Activated T-cell treated with anti-CD3 and anti-CD28 coated beads for 48 hours (primary cell): ENCODE measurements at regions not wholly inside any gene's neighbourhood (a gene's known extent, or its start where the extent isn't known, plus 50 kb on each side); places are given as distances from the start of the nearest gene placed in this dataset.

Experiments
- DNase-seq: peaks from one replicate; pipeline ENCODE4 v3.0.0-alpha.2; 2020; ENCODE audit warnings: low read depth

DNA sequence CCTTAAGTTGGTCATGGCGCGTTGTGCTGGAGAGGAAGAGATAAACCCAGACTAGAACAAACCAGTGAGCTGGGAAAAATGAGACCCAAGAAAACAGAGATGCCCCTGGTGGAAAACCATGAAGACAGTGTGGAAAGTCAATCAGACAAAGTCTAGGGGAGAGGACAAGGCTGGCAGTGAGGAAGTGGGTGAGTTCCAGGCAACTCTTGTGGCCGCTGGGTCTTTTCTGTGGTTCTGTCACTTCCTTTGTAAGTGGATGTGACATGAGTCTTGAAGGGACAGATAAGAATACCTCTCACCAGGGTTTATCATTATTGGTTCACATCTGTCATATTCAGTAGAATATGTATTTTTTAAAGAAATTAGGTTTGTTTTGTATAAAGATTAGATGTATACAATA, 738.4 kb downstream of the DHX35 start:
- no peak for DNase-seq

DNA sequence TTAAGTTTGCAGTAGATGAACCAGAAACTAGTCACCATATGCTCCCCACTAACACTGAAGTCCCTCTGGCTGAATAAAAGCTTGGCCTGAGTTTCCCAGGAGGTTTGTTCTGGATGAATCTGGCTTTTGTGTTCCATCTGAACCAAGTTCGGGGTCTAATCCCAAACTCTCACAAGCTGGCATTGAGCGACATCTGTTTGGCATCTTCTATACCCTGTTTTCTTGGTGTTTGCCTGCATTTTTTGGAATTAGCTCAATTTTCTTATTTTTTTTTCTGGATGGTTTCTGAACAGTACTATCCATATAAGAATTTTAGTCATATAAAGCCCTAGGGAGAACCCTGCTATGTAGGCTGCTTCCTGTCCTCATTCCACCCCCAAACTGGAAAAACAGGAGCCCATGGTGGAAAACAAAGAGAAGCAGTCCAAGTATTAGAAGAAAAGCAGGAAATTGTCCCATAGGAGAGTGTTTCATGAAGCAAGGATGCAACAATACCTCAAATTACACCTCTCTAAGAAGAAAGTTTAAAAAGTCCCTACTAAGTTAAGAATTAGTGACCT, 737.1 kb downstream of the DHX35 start:
- DNase-seq: no peak

DNA sequence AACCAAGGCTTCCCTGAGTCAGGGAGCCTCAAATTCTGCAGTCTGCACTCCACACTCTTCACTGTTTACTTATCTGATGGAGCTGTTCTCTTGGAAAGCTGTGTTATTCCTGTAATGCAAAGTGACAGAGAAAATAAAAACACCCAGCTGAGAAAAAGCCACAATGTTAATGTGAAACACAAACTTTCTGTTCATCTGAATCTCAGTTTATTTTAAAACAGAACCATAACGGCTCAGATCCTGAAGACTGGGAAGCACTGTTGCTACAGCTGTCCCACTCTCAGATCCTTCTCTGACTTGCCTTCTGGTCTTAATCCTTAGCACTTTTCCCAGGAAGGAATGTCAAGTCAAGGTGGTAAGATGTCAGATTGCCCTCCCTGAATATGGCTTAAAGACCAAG, 736.6 kb downstream of the DHX35 start:
- DNase-seq: no peak

DNA sequence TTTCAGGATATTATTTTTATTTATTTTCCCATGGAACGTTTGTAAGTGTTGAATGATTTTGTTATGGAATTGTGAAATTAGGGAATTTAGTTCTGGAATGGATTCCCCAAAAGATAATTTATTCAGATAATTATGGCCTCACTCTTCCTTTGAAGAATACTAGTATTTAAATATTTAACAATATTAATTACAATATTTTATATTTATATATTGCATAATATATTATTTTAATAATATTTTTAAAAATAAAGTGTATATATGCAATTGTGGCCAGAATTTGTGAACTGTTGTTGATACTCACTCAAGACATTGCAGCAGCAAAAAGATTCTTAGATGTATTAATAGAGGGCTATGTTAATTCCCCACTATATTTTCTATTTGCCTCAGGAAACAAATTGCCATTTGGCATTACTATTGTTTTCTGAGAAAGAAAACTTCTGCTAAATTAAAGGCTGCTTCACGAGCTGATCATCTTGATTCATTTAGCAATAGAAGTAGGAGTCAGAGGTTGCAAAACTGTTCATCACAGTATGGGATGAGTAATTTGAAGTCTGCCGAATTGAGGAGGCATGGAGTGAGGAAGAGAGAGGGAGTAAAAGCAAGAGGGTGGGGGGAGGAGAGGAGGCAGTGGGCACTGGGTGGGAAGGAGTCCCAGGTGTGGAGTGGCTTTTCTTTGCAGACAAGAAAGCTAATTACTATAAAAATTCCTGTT, 729.2 kb downstream of the DHX35 start:
- no peak for DNase-seq

DNA sequence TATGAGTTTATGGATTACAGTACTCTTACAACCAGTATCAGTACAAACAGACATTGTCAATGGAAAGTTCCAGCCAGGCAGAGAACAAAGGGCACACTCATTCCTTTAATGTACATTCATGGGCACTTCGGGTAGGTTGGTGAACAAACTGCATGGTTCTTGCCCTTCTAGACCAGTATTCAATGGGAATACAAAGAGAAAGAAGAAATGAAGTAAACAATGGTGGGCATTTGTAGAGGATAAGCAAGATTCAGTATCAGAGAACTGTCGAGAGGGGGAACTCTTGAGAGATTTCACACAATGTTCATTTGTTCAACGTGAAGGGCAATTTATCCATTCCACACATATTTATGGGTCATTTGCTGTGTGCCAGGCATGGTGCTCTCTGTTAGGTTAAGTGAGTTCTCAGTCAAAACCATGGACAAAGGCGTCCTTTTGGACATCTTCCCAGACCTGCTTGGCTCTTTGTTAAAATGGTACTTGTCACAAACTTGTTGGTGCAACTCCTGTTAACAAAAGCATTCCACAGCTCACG, 714.8 kb downstream of the DHX35 start:
- no peak for DNase-seq

DNA sequence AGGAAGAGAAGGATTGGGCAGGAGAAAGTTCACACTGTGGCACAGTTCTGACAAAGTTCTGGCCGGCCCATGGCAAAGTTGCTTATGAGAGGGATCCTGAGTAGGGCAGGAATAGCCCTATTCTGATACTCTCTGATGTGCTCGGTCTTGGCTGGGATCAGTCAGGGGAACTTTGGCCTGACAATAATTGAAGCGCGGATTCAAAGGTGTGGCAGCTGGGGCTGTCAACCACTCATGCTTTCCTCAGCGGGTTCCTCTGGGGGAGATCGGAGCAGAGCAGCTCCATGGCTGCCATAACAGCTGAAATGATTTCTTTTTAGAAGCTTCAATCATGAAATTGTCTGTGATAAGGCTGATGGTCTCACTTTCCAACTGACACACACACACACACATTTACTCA, 714.1 kb downstream of the DHX35 start:
- no peak for DNase-seq

DNA sequence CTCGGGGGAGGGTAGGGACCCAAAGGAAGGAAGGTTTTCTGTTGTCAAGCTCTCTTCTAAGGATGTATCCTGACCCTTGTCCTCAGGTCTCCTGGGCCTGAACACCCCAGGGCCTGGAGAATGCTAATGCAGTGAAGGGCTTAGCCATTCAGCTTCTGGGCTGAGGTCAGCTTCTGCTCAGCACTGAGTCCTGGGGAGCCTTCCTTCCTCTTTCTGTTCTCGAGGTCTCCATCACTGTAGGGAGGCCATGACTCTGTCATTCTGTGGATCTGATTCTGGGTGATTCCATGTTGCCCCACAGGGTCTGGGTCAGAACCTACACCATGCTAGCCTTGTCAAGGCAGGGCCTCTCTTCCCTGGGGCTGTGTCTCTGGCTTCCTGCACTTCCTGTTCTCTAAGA, 712.7 kb downstream of the DHX35 start:
- DNase-seq: no peak

DNA sequence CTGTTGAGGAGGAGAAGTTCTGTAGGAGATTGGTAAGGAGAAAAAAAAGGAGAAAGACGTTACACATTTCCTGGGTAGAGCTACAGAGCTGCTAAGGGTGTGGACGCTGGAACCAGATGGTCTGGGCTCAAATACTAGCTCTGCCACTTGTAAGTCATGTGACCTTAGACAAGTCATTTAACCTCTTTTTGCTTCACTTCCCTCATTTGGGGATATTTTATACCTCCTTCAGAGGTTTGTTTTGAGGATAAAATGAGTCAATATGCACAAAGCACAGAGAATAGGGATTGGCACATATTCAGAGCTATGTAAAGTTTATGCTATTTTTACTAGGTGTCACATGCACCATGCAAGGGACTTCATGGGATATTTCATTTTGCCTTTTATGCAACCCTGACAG, 708.8 kb downstream of the DHX35 start:
- DNase-seq: no peak

DNA sequence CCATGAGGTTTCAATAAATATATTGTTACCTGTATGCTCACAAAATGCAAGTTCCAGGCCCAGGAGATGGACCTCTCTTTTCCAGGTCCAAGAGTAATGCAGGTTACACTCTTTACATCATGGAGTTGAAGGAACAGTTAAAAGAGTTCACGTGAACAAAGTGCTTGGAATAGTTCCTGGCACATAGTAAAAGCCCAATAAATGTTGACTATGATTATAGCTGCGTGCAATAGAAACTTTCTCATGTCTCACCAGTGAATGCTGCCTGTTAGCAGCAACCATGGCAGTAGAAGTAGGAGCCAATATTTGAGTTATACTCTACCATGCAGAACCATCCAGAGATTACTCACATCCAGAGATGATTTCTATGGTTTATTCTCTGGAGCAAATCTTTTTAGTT, 707.5 kb downstream of the DHX35 start:
- no peak for DNase-seq

DNA sequence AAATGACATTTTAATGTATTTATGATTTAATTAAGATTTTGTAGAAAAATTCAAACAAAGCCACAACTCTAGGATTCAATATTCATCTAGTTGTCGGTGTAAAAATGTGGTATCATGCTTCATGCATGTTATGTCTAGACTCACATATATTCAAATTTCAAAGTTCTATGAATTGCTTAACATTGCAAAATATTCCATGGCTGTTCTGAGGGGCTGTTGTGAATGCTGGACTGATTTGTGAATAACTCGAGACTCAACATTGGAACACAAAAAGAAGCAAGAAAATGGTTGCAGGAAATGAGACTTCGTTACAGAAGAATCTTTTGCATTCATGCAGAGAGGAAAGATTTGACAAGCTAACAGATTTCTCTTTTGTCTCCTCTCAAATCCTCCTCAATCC, 705.9 kb downstream of the DHX35 start:
- no peak for DNase-seq

DNA sequence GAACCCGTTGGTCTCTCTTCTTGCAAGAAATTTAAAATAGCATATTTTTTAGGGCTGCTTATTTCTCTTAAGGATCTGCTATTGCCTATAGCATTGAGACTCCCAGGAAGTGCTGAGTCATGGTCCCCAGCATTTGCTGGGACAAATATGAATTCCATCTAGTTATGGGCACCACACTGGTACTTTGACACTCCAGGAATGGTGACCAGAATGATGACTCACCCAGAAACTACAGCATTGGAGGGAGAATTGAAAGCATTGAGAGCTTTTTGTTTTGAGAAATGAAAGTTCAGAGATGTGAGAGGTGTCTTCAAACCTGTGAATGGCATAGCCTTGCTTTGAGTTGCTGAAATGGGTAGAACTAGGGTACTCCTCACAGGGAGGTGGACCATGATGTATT, 699.7 kb downstream of the DHX35 start:
- no peak for DNase-seq

DNA sequence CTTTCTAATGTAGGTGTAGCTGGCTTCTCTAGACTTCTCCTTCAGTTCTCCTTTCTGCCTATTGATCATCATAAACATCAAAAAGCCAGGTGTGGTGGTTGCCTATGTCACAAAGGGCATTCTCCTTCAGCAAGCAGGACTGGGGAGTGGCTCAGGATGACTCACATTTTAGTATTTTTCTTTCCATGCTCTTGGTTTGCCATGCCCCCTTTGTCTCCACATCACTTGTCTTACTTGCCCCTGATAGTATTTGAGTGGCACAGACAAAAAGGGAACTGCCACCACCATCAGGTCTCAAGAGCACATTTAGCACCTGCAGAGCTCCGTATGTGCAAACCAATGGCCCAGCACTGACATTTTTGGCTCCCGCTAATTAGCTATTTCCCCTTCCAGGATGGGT, 698.8 kb downstream of the DHX35 start:
- no peak for DNase-seq

DNA sequence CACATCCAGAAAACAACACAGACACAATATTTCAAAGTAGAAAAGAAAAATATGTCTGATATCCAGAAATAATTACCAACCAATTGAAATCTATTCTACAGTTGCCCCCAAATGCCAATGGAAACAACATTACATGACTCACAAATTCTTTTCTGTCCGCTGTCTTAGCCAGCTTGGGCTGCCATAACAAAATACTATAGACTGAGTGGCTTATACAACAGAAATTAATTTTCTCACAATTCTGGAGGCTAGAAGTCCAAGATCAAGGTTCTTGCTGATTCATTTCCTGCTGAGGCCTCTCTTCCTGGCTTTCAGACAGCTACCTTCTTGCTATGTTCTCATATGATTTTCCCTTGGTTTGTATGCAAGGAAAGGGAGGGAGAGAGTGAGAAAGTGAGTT, 698.1 kb downstream of the DHX35 start:
- DNase-seq: no peak

DNA sequence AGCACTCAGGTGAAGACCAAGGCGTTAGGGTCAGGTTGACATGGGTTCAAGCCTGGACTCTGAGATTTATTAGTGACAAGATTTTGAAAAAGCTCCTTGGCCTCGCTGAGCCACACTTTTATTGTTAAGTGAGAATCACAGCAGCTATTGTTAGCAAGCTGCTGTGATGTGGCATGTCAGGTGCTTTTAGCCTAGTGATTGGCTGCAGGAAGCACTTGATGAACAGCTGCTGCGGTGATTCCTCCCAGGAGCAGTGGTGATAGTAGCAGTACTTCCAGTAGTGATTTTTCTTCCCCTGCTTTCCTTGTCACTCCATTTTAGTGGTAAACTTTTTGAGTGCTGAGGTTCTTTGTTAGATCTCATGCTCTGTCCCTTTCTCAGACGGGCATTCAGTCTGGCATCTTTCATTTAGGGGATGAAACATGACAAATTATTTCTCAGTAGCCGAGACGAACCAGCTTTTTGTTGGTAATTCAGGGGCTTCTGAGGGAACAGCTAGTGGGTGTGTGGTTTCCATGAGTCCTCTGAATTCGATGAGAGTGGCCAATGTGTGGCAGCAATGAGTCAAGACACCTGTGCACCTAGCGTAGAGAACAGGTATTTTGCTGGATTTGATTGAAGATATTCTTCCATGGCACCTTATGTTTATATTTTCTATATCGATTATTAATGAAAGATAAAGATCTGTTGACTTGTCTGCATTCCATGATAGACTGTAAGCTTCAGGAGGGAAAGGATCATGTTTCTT, 696.7 kb downstream of the DHX35 start:
- no peak for DNase-seq

DNA sequence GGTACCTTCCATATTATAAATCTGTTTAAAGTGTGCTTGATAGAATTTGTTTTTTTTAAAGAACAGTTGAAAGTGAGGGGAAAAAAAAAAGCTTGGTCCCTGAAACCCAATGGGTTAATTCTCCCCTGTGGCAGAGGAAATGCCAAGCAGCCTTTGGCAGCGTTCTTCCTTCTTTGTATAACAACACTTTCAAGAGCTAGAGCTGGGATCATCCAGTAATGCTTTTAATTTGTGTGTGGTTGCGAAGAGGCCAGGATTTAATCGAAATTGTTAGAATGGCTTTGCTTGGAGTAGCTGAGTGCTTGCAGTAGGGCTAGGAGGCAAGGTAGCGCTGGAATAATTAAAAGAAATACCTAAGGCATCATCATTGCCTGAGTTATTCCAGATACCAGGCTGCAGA, 692.0 kb downstream of the DHX35 start:
- DNase-seq: no peak

DNA sequence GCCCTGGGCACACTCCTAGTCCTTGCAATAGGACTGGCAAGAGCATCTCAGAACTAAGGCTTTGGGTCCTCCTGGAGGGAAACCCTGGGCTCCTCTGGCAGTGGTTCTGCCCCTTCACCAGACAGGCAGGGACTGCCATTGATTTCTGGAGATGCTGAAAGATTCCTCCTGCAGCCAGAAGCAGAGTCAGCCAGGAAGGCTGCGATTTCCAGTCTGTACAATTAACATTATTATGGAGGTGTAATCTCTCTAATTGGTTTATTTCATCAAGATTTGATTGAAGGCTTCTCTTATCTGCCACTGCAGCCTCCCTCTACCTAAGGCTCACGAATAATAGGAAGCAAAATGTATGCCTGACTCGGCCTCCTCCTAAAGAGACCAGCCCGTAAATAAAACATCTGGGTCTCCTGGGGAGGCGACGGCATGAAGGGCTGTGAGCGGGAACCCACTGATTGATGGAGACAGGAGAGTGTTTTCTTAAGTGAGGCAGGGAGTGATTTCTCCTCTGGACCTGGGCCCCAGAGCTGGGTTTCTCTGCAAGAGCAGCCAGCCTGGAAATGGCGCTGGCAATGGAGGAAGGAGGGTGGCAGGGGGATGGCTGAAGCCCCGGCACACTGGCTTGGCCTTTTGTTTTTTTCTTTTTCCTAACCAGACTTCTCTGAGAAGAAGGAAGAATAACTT, 689.6 kb downstream of the DHX35 start:
- no peak for DNase-seq

DNA sequence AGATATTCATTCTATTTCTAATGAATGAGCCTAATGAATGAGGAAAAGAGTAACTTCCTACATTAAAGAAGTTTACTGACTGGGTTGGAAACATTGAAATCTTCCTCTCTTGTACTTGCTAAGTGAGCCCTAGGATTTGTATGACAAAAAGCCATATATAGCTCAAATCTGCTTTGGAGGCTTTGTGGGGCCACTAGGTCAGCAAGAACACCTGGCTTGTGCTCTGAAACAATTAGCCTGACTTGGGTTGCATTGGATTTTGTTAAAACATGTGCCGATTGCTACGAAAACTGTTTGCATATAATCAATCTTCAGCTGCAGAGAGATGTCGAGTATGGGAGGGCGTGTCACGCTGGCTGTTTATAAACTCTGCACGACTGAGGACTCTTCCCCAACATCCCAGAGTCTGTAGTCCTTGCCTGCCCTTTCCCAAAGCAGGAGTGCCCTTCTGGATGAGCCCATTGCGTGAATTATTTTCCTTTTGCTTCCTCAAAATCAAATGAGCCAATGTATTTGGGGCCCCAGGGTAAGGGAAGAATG, 684.8 kb downstream of the DHX35 start:
- DNase-seq: no peak

DNA sequence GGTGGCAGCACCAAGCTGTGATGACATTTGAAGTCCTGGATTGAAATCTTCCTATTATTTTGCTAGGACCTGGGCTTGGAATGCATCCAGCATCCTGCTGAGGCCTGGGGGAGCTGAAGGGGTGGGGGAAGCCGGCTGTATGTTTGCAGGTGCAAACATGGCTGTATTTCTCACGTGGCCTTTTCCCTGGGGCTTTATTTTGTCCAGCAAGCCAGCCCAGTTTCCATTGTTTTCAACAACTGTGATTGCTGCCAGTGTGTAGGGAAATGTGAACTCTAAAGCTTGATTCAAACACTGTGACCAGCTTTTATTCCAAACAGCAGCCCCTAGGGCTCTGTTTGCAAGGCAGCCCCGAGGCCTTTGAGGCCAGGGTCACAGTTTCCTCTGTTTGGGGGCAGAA, 683.0 kb downstream of the DHX35 start:
- no peak for DNase-seq

DNA sequence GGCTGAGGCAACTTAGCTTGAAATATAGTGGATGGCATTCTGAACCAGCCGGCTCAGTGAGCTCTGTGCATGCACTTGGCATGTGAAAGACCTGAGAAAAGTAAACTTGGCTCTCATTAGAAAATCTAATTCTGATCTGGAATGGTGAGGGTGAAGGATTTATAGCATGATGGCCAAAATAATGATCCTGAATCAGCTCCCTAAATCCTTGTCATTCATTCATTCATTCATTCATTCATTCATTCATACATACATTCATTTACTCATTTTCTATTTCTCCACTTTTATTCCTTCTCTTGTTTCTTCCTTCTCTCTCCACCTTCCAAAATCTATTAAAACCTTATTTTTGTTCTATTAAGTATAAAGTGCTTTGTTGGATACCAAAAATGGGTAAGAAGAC, 681.1 kb downstream of the DHX35 start:
- DNase-seq: no peak

DNA sequence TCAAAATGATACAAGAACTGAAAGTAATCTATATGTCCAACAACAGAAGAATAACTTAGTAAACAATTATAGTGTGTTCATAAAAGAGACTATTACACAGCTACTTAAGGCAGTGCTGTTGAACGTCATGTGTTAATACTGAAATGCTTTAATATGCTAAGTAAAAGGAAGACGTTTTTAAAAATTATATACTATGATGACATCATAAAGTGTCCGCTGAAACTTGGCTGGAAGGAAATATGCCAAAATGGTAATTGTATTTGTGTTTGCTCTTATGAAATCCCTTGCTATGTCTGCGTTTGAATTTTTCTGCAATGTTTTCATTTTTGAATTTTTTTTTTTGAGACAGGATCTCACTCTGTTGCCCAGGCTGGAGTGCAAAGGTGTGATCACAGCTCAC, 679.3 kb downstream of the DHX35 start:
- DNase-seq: no peak

DNA sequence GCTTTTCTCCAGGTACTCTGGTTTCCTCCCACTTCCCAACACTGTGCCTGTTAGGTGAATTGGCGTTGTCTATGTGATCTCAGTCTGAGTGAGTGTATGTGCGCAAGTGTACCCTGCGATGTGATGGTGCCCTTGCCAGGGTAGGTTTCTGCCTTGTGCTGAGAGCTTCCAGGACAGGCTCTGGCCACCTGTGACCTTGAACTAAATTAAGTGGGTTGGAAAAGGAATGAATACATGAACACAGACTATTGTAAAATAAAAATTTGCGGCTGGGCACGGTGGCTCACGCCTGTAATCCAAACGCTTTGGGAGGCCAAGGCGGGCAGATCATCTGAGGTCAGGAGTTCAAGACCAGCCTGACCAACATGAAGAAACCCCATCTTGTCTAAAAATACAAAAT, 678.0 kb downstream of the DHX35 start:
- no peak for DNase-seq

DNA sequence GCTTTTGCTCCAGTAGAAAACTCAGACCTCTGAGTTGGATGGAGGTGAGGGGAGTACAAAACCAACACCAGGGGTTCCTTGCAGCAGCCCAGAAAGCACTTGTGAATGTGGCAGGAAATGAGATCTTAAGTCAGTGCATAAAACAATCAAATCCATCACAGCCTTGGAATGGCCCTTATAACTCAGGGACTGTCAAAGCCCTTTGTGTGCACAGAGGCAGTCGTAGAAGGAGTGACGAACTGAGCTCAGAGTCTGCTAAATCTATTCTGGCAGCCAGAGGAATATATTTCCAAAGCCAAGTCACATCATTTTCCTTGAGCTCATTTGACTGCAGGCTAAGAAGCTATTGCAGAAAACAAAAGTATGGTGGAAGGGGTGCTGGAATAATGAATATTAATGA, 676.6 kb downstream of the DHX35 start:
- DNase-seq: no peak

DNA sequence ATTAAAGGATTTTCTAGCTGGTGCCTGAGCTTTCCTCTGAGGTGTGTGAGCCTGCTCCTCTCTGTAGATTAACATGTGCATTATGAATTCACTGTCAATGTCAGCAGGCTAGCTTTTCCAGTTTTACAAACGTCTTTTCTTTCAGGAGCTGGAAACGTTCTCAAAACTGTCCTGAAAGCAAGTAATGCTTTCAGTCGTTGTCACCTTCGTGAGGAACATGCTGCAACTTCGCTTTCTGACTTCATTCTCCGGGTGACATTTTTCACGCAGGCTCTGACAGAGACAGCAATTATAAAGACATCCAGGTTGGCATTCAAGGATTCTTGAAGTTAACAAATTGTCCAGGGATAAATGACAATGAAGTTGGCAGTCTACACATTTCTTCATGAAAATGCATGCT, 671.5 kb downstream of the DHX35 start:
- no peak for DNase-seq
